Stimulated activated effector memory CD8-positive, alpha-beta T cell treated with anti-CD3 and anti-CD28 coated beads, Interleukin-12 subunit alpha, Interleukin-12 subunit beta, amount 100 ng/mL, for 72 hours (primary cell): ENCODE measurements at regions not wholly inside any gene's neighbourhood (a gene's known extent, or its start where the extent isn't known, plus 50 kb on each side); places are given as distances from the start of the nearest gene placed in this dataset.

Source experiments
- ATAC-seq: fragments of 150-1000 bp; cut with Tn5 transposase; 2 replicates; pipeline ENCODE4 v1.10.0; 2021
- DNase-seq, 2 donors: peaks; one replicate each; pipeline ENCODE4 v3.0.0; 2021 to 2022; ENCODE audit warnings: low spot score in 2 of 2
- H3K27ac Mint-ChIP-seq: one replicate; pipeline ENCODE4 v1.8.0; 2022; ENCODE audit warnings: mild to moderate bottlenecking, mixed read lengths
- H3K36me3 Mint-ChIP-seq: one replicate; pipeline ENCODE4 v1.8.0; 2022; ENCODE audit warnings: mild to moderate bottlenecking, mixed read lengths
- H3K4me1 Mint-ChIP-seq: one replicate; pipeline ENCODE4 v1.8.0; 2022; ENCODE audit warnings: mixed read lengths
- H3K4me3 Mint-ChIP-seq: one replicate; pipeline ENCODE4 v1.8.0; 2022; ENCODE audit warnings: mild to moderate bottlenecking, mixed read lengths
- H3K9me3 Mint-ChIP-seq: one replicate; pipeline ENCODE4 v1.8.0; 2022; ENCODE audit warnings: mixed read lengths

GRCh38 chr4:138678985-138679746 lies 336.4 kb upstream of the NOCT start:
- Mint-ChIP-seq H3K4me1 (no peaks in the 10 kb centered on the region), H3K4me3 (no peak overlapping the region), H3K36me3 (no peaks in the 10 kb centered on the region), H3K27ac (no peak overlapping the region), H3K9me3 (no peaks in the 10 kb centered on the region)
- no peak for DNase-seq
- ATAC-seq, result peak; percentile 24

GRCh38 chr4:138677748-138678147 lies 337.8 kb upstream of the NOCT start:
- Mint-ChIP-seq H3K4me3 (no peak overlapping the region), H3K4me1 (no peaks in the 10 kb centered on the region), H3K9me3 (no peaks in the 10 kb centered on the region), H3K27ac (no peak overlapping the region), H3K36me3 (no peaks in the 10 kb centered on the region)
- ATAC-seq (no peak), DNase-seq (no peak)

- no peak overlapping the region for H3K27ac Mint-ChIP-seq
- no peaks in the 10 kb centered on the region for H3K4me1 Mint-ChIP-seq
- DNase-seq, result no peak
- H3K36me3 Mint-ChIP-seq, result no peaks in the 10 kb centered on the region
- H3K9me3 Mint-ChIP-seq, result no peaks in the 10 kb centered on the region
- no peak for ATAC-seq
- H3K4me3 Mint-ChIP-seq, result no peak overlapping the region
These were observed 338.4 kb upstream of the NOCT start for GRCh38 chr4:138677212-138677611.

GRCh38 chr4:138675685-138676084 lies 339.9 kb upstream of the NOCT start:
- Mint-ChIP-seq H3K9me3 (no peaks in the 10 kb centered on the region), H3K4me1 (no peaks in the 10 kb centered on the region), H3K36me3 (no peaks in the 10 kb centered on the region), H3K27ac (no peak overlapping the region), H3K4me3 (no peak overlapping the region)
- DNase-seq (no peak), ATAC-seq (no peak)

- Mint-ChIP-seq H3K4me1 (no peaks in the 10 kb centered on the region), H3K36me3 (no peaks in the 10 kb centered on the region), H3K9me3 (no peaks in the 10 kb centered on the region), H3K27ac (no peak overlapping the region), H3K4me3 (no peak overlapping the region)
- ATAC-seq (no peak), DNase-seq (no peak)
These were observed 341.4 kb upstream of the NOCT start for GRCh38 chr4:138674209-138674608.

GRCh38 chr4:138673053-138673452 lies 342.5 kb upstream of the NOCT start:
- H3K27ac Mint-ChIP-seq, result no peak overlapping the region
- H3K36me3 Mint-ChIP-seq, result no peaks in the 10 kb centered on the region
- no peaks in the 10 kb centered on the region for H3K9me3 Mint-ChIP-seq
- H3K4me3 Mint-ChIP-seq, result no peak overlapping the region
- ATAC-seq (no peak), DNase-seq (no peak)
- no peaks in the 10 kb centered on the region for H3K4me1 Mint-ChIP-seq

- H3K4me1 Mint-ChIP-seq, result no peaks in the 10 kb centered on the region
- DNase-seq (no peak), ATAC-seq (no peak)
- H3K27ac Mint-ChIP-seq, result no peak overlapping the region
- H3K36me3 Mint-ChIP-seq, result no peaks in the 10 kb centered on the region
- H3K4me3 Mint-ChIP-seq, result no peak overlapping the region
- peaks cover 2% of the 10 kb centered on the region for H3K9me3 Mint-ChIP-seq
These were observed 343.1 kb upstream of the NOCT start for GRCh38 chr4:138672393-138672976.

GRCh38 chr4:138671606-138672084 lies 343.9 kb upstream of the NOCT start:
- no peak overlapping the region for H3K4me3 Mint-ChIP-seq
- H3K27ac Mint-ChIP-seq, result no peak overlapping the region
- DNase-seq (no peak), ATAC-seq (no peak)
- no peaks in the 10 kb centered on the region for H3K4me1 Mint-ChIP-seq
- H3K9me3 Mint-ChIP-seq, result peaks cover 2% of the 10 kb centered on the region
- no peaks in the 10 kb centered on the region for H3K36me3 Mint-ChIP-seq

- Mint-ChIP-seq H3K9me3 (peaks cover 2% of the 10 kb centered on the region), H3K36me3 (no peaks in the 10 kb centered on the region), H3K4me3 (no peak overlapping the region), H3K4me1 (no peaks in the 10 kb centered on the region), H3K27ac (no peak overlapping the region)
- DNase-seq (no peak), ATAC-seq (peak; percentile 31)
These were observed 344.5 kb upstream of the NOCT start for GRCh38 chr4:138671106-138671505.

- ATAC-seq, result peak; percentile 31
- Mint-ChIP-seq H3K9me3 (peaks cover 2% of the 10 kb centered on the region), H3K27ac (no peak overlapping the region), H3K4me1 (no peaks in the 10 kb centered on the region), H3K4me3 (no peak overlapping the region), H3K36me3 (no peaks in the 10 kb centered on the region)
- DNase-seq, result no peak
These were observed 344.9 kb upstream of the NOCT start for GRCh38 chr4:138670681-138671080.

- Mint-ChIP-seq H3K27ac (no peak overlapping the region), H3K4me1 (no peaks in the 10 kb centered on the region), H3K4me3 (no peak overlapping the region), H3K36me3 (no peaks in the 10 kb centered on the region), H3K9me3 (peaks cover 2% of the 10 kb centered on the region)
- ATAC-seq (no peak), DNase-seq (no peak)
These were observed 345.9 kb upstream of the NOCT start for GRCh38 chr4:138669479-138670315.

- H3K4me3 Mint-ChIP-seq, result no peak overlapping the region
- ATAC-seq (no peak), DNase-seq (no peak)
- no peaks in the 10 kb centered on the region for H3K36me3 Mint-ChIP-seq
- H3K4me1 Mint-ChIP-seq, result no peaks in the 10 kb centered on the region
- H3K27ac Mint-ChIP-seq, result no peak overlapping the region
- H3K9me3 Mint-ChIP-seq, result peaks cover 2% of the 10 kb centered on the region
These were observed 347.3 kb upstream of the NOCT start for GRCh38 chr4:138668309-138668708.

GRCh38 chr4:138666366-138666765 lies 349.2 kb upstream of the NOCT start:
- peaks cover 2% of the 10 kb centered on the region for H3K9me3 Mint-ChIP-seq
- no peaks in the 10 kb centered on the region for H3K36me3 Mint-ChIP-seq
- H3K27ac Mint-ChIP-seq, result no peak overlapping the region
- DNase-seq (no peak), ATAC-seq (no peak)
- no peak overlapping the region for H3K4me3 Mint-ChIP-seq
- H3K4me1 Mint-ChIP-seq, result no peaks in the 10 kb centered on the region

GRCh38 chr4:138665851-138666250 lies 349.7 kb upstream of the NOCT start:
- Mint-ChIP-seq H3K9me3 (peaks cover 2% of the 10 kb centered on the region), H3K4me1 (no peaks in the 10 kb centered on the region), H3K4me3 (no peak overlapping the region), H3K36me3 (no peaks in the 10 kb centered on the region), H3K27ac (no peak overlapping the region)
- ATAC-seq (no peak), DNase-seq (no peak)

- DNase-seq, result no peak
- Mint-ChIP-seq H3K4me1 (no peaks in the 10 kb centered on the region), H3K9me3 (peaks cover 2% of the 10 kb centered on the region), H3K4me3 (no peak overlapping the region), H3K27ac (no peak overlapping the region), H3K36me3 (no peaks in the 10 kb centered on the region)
- ATAC-seq, result no peak
These were observed 351.7 kb upstream of the NOCT start for GRCh38 chr4:138663883-138664282.
